ENCODE measurements at regions not wholly inside any gene's neighbourhood (a gene's known extent, or its start where the extent isn't known, plus 50 kb on each side); places are given as distances from the start of the nearest gene placed in this dataset.
"Not testable (repeated sequence)": the region's sequence is repeated elsewhere in the genome, so short reads cannot be mapped to it uniquely, and the experiment has no call there.

DNA sequence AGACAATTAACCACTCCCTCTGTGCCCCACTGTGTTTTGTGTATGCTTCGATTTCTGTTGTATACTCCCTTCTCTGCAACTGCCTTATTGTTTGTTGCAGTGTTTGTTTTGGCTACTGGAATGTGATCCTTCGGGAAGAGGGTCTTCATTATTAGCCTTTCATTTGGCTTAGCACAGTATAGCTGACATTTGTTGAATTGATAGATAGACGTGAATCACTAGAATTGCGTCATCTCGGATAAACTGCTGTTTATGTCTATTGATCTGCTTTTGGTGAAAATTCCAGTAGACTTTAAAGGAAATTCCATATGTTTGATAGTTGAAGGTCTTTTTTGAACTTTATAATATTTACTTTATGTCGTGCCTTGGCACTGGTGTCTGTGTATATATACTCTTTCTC lies 189.9 kb upstream of the EYA4 start:
- DNase-seq (ENCODE audit: low read depth in 2 of 2) = no peak

DNA sequence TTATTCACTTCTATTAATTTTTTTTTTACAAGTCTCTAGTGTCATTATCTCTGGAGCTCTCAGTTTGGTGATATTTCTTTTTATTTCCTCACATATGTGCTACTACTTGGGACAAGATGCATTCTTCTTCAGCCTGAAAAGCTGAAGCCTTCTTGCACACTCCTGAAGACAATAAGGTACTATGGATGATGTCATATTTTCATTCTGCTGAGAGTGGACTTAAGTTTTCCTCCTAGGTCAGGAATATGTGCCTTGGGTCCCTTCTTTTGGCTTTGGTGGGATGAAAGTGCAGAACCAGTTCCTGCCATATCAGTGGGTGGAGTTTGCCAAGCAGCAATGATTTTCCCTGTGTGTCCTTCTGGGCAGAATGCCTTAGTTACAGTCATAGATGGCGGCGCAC lies 188.7 kb upstream of the EYA4 start:
- no peak for DNase-seq (ENCODE audit: low read depth in 2 of 2)

GRCh38 chr6:133055441-133055966 lies 185.7 kb upstream of the EYA4 start:
- no peak for DNase-seq (ENCODE audit: low read depth in 2 of 2)

- no peak for DNase-seq (ENCODE audit: low read depth in 2 of 2)
These were observed 183.8 kb upstream of the EYA4 start for GRCh38 chr6:133057352-133057751.

- no peak for DNase-seq (ENCODE audit: low read depth in 2 of 2)
These were observed 179.1 kb upstream of the EYA4 start for GRCh38 chr6:133062077-133062476.

DNA sequence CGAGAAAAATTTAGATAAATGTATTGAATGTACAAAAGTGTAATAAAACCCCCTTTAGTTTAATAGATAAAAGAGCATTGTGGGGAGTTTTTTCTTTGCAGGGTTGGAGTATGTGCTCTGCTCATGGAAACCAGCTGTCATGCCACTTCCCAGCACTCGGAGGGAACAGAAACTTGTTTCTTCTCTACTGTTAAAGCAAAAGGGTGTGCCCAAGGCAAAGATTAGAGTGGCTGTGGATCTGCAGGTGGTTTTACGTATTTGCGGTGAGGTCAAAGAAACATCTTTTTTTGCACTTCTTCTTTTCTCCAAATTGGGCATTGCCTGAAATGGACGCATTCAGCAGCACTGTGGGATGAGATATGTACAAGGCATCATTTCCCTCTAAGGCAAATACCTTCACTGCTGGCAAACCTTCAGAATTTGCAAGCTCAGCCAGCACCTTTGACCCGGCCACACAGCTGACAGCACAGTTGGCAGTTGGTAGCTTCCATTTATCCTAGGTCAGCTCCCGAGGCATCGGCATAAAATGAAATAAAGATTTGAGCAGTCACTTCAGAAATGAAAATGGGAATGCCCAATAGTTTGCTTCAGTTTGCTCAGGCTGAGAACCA lies 178.4 kb upstream of the EYA4 start:
- no peak for DNase-seq (ENCODE audit: low read depth in 2 of 2)

GRCh38 chr6:133067960-133068359 lies 173.2 kb upstream of the EYA4 start:
- DNase-seq (ENCODE audit: low read depth in 2 of 2) = no peak

DNA sequence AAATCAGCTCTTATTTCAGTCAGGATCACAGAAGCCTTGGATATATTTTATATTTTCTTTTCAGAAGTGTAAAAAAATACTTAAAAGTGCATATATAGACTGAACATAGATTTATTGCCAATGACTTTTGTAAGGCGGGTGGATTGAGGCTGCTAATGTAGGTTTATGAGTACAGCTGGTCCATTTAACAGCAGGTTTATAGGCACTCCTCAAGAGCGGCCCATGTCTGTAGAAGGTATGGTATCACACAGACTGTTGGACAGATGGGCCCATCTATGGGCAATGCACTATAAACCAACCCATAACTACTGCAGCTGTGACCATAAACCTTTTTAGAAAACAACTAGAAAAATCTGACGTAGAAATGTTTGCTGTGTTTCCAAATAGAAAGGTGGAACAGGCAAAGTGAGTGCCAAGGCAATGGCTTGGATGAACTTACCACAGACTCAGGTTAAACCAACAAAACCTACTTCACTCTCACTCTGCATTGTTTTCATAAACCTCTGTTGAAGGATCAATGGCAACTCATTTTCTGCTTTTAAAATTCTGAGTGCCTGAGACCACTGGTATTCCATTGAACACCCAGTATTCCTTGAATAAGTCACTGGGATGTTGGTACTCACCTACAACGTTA lies 170.6 kb upstream of the EYA4 start:
- no peak for DNase-seq (ENCODE audit: low read depth in 2 of 2)

DNA sequence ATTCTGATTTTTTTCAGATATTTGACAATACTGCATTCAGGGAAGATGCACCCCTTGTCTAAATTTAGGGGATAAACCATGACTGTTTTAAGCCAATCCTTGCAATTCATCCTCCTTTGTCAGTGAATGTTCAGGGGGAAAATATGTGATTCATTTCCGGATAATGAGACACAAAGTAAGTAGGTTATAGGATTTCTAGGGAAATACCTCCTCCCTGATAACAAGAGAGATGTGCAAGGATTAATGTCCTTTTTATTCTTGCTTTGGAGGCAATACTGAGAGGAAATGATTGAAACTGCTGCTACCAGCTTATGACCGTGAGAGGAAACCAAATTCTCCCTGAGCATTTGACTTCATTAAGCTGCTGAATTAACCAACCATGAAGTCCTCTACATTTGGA lies 161.3 kb upstream of the EYA4 start:
- DNase-seq (ENCODE audit: low read depth in 2 of 2) = no peak

DNA sequence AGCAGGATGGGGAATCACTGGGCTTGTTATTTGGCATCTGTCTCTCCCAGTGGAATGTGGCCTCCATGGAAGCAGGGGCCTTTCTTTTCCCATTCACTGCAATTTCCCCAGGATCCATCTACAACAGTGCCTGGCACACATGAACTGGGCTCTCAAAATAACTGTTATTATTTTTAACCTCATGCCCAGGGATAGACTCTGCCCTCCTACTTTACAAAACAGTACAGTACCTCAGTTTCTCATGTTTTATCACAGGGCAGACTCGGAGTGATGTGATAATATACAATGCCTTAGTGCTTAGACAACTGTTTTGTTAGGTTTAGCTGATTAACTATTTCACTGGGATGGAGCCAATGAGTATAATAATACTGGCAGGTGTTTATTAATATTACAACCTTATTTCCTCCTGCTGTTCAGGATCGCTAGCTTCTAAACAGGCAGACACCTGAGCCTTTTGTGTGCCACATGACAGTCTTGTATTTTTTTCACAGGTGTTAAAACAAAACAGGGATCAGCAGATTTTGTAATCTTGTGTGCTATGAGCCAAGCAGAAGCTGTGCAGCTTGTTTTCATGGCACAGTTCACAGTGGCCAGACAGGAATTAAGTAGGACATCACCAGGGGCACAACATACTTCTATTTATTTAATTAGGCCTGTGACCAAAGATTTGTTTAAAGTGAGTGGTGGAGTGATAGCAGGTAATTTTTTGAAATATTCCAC lies 157.7 kb upstream of the EYA4 start:
- no peak for DNase-seq (ENCODE audit: low read depth in 2 of 2)

GRCh38 chr6:133085471-133085870 lies 155.7 kb upstream of the EYA4 start:
- DNase-seq (ENCODE audit: low read depth in 2 of 2) = no peak

DNA sequence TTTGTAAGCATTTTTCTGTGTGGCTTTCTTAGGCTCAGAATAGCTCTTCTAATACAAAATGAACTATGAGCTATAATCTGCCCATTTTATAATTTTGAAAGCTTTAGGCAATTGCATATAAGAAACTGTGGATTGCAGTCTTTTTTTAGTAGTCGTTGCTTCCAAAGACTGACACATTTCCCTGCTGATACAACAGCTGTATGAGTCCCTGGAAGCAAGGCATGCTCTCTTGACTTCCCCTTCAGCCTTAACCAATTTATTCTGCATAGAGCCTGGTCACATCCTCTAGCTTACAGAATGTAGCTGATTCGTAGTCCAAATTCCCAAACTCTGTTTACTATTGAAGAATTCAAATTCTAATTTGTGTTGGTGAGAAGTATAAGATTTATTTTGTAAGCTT lies 155.3 kb upstream of the EYA4 start:
- no peak for DNase-seq (ENCODE audit: low read depth in 2 of 2)

- DNase-seq (ENCODE audit: low read depth in 2 of 2) = no peak
These were observed 152.0 kb upstream of the EYA4 start for GRCh38 chr6:133088931-133089695.

- no peak for DNase-seq (ENCODE audit: low read depth in 2 of 2)
These were observed 149.0 kb upstream of the EYA4 start for GRCh38 chr6:133092199-133092598.

DNA sequence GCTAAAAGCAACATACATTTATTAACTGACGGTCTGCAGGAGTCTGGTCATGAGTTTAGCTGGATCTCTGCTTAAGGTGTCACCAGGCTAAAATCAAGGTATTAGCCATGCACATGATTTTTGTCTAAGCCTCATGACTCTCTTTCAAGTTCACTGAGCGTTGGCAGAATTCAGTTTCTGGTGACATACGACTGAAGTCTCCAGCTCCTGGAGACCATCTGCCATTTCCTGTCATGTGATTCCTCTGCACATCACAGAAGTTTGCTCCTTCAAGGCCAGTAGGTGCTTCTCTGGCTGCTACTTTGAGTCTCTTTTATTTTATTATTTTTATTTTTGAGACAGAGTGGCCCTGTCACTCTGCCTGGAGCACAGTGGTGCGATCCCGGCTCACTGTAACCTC lies 148.4 kb upstream of the EYA4 start:
- DNase-seq (ENCODE audit: low read depth in 2 of 2) = no peak

DNA sequence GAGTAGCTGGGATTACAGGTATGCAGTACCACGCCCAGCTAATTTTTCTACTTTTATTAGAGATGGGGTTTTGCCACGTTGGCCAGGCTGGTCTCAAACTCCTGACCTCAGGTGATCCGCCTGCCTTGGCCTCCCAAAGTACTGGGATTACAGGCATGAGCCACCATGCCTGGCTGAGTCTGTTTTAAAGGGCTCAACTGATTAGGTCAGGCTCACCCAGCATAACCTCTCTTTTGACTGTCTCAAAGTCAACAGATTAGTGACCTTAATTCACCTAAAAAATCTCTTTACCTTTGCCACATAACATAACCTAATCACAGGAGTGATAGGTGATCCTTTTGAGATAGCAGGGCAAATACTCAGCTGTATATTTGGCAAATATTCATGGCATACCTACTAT lies 147.9 kb upstream of the EYA4 start:
- not testable (repeated sequence) for DNase-seq (ENCODE audit: low read depth in 2 of 2)

DNA sequence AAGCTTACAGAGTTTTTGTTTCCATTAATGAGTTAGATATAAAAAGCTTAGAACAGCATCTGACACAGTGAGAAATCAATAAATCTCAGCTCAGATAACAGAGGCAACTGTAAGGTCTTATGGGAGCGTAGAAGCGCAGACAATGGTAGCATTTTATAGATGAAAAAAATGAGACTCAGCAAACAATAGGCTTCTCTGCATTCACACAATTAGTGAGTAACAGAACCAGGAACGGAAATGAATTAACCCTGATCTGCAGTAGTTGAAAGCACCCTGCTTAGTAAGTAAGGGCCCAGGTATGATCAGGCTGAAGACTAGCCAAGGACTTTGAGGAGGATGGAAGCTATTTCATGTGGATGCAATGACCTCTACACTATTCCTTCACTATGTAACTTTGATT lies 147.2 kb upstream of the EYA4 start:
- DNase-seq (ENCODE audit: low read depth in 2 of 2) = no peak

DNA sequence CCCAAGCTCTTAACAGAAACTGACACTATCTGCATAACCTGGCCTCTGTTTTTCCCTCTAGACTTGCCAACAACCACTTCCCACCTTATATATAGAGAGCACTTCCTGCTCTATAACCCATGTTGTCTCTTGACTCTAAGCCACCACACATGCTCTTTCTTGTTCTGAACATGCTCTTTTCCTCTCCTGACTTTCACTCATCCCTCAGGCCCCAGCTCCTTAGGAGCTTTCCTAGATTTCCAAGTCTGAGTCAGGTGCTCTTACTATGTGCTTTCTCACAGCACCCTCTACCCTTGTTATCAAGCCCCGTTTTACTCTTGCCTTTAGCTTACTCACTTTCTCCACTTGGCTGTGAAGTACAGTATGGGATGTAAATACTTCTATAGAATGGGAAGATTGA lies 143.9 kb upstream of the EYA4 start:
- DNase-seq (ENCODE audit: low read depth in 2 of 2) = no peak

DNA sequence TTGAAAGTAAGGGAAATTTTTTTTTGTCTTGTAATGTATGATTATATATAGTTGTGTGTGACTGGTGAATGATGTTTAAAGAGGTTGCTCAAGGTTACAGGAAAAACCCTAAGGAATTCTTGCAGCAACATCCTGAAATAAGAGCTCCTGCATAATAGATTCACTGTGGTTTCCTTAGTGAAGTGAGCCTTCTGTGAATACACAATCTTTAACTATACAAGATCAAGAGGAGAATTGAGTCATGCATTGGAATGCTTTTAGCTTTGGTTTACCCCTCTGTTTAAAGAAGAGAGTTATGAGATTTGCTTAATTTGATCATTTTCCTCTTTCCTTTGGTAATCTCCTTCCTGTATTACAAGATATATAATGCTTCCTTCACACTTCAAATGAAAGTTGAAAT lies 141.6 kb upstream of the EYA4 start:
- no peak for DNase-seq (ENCODE audit: low read depth in 2 of 2)

DNA sequence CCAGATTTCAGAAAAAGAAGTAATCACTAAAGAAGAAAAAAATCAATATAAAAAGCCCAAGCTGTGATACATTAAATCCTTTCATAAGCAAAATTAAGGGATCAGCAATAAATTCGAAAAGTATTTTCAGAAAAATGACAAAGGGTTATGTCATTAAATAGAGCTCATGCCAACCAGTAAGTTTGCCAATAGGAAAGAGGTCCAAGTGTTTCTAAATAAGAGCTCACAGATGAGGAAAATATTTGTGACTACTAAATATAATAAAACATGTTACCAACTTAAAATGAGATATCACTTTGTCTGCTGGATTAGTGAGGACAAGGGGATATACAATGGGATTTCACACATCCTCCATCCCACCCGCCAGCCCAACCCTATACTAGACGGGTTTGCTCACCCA lies 140.3 kb upstream of the EYA4 start:
- no peak for DNase-seq (ENCODE audit: low read depth in 2 of 2)

- DNase-seq (ENCODE audit: low read depth in 2 of 2) = no peak
These were observed 139.4 kb upstream of the EYA4 start for GRCh38 chr6:133101790-133102189.

- DNase-seq (ENCODE audit: low read depth in 2 of 2) = no peak
These were observed 134.2 kb upstream of the EYA4 start for GRCh38 chr6:133106934-133107333.

Measured in stimulated activated CD8-positive, alpha-beta memory T cell treated with anti-CD3 and anti-CD28 coated beads, Interleukin-2, amount 100 ng/mL, for 1 hour (primary cell).